Fibroblast of gingiva (primary cell): ENCODE measurements at regions not wholly inside any gene's neighbourhood (a gene's known extent, or its start where the extent isn't known, plus 50 kb on each side); places are given as distances from the start of the nearest gene placed in this dataset.

Source experiments
- DNase-seq: peaks from one replicate; pipeline ENCODE4 v3.0.0-alpha.2; 2011; ENCODE audit warnings: low read depth

- DNase-seq, result no peak
Measured at GRCh38 chr9:89723469-89724100, 118.8 kb downstream of the GADD45G start.

DNA sequence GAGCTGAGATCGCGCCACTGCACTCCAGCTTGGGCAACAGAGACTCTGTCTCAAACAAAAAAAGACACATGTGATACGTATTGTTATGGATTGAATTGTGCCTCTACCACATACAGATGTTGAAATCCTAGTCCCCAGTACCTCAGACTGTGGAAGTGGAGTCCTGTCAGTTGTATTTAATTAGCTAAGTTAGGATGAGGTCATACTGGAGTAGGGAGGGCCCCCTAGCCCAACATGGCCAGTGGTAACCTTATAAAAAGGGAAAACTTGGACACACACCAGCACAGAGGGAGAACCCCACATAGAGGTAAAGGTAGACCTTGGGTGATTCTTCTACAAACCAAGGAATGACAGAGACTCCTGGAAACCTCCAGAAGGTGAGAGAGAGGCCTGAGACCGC is 119.8 kb downstream of the GADD45G start:
- DNase-seq, result no peak

GRCh38 chr9:89725271-89725670 is 120.5 kb downstream of the GADD45G start:
- DNase-seq, result no peak

DNA sequence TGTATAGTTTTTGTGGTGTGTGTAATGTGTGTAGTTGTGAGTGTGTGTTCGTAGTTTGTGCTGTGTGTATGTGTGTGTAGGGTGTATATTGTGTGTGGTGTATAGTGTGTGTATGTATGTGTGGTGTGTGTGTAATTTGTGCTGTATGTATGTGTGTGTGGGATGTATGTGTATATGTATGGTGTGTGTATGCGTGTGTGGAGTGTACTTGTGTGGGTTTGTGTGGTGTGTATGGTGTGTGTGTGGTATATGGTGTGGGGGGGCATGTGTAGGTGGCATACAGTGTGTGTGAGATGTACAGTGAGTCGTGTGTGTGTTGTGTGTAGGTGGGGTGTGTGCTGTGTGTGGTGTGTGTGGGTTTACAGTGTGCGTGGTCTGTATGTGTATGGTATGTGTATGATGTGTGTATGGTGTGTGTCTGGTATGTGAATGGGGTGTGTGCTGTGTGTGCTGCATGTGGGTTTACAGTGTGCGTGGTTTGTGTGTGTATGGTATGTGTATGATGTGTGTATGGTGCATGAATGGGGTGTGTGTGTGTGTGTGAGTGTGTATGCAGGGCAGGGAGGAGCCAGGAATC is 125.2 kb downstream of the GADD45G start:
- no peak for DNase-seq

DNA sequence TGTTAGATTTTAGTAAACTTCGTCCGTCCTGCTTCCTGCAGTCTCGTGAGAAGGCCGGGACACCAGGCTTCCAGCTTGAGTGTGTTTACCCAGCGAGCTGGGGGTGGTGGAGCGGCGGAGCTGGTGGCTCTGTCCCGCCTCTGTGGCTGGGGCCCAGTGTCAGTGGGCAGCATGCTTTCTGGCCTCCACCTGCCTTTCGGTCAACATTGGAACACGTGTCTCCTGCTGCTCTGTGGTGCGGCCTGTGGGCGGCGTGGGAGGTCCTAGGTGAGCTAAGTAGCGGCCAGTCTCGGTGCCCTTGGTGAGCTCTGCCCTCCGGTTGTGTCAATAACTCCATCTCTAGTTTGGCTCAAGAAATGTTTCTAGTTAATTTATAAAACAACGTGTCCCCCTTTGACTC is 125.9 kb downstream of the GADD45G start:
- DNase-seq, result no peak

DNA sequence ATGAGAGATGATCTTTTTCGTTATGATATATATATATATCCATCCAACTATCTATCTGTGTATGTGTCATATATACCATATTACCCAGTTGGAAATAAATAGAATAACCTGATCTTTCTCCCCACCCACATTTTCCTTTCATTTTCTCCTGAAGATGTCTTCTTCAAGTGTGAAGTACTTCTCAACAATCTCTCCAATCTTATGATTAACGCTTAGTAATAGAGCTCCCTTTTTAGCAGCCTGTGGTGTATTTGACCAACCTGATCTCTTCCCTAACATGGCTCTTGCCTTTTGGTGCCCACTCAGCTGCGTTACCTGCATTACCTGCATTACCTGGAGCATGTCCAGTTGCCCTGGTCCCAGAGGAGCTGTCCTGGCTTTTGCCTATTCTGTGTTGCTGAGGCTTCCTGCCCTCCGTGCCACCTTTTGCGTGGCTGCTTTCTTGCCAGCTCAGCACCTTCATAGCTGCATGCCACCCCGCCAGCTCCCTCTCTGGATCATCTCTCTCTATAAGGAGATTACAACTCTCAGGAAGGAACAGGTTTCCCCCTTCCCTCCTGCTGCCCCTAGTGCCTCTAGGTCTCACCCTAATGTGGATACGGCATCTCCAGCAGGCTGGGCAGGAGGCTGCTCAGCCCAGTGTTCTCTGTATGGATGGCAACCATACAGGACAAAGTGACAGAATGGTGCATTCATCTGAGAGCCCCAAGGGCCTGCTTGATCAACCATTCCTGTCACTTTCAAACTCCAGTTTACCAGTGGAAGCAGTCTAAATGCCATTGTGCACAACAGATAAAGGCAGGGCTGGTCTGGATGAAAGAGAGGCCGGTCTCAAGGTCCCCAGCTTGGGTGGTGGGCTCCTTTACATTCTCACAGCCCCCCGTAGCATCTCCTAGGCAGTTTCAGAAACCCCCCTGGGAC is 126.7 kb downstream of the GADD45G start:
- no peak for DNase-seq

DNA sequence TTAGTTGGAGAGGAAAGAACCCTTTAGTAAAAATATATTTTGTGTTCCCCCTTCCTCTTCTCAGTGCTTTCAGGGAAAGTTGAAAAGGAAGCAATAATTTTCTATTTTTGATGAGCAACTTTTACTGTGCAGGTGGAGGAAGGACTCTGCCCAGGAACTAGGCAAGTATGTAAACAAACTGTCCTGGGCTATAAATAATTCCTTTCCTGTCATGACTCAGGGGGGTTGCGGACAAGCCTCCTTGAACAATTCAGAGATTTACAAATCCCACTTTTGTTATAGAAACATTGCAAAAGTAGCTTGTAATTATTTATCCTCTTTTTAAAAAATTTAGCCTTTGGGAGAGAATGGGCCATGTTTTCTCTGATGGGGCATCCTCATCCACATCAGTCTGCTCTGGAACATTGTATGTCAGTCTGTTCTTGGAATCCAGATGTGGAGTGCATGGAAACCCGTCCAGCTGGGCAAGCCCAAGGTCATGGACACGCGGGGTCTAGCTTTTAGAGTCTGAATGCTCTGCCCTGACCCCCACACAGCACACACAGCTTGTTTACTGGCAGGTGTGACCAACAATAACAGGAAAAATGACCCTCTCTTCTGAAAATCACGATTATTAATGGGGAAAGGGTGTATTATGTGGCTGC is 127.6 kb downstream of the GADD45G start:
- no peak for DNase-seq

DNA sequence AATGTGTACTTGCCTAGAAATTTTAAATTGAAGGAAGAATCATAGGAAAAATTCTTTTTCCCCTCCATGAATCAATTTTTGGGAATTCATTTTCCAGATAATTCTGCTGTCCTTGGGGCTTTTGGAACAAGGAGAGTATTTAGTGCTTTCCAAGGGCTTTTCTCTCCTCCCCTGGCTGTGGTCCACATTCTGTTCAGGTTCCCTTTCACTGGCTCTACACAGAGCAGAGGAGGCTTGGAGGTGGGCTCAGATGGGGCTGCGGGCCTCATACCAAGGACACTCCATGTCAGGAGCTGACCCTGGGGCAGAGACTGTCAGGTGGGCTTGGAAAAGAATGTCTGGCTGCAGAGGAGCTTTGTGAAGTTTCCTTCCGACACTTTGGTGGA is 128.1 kb downstream of the GADD45G start:
- no peak for DNase-seq

DNA sequence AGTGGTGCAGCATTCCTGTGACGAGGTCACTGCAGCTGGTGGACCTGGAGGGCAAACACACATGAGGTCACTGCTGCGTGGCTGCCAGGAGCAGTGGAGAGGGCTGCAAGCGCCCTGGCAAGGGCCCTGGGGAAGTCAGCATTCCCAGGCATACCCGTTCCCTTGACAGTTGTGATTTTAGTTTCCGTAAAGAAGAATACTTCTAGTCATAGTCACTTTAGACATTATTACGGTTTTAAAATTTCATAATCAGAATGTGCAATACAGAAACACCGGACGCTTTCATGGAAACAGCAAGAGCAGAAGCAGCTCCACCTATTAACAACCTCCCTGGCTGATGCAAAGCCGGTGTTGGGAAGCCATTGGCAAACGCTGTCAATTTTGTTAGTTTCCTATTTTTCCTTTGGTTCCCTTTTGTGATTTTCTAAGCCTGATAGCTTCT is 129.8 kb downstream of the GADD45G start:
- no peak for DNase-seq

DNA sequence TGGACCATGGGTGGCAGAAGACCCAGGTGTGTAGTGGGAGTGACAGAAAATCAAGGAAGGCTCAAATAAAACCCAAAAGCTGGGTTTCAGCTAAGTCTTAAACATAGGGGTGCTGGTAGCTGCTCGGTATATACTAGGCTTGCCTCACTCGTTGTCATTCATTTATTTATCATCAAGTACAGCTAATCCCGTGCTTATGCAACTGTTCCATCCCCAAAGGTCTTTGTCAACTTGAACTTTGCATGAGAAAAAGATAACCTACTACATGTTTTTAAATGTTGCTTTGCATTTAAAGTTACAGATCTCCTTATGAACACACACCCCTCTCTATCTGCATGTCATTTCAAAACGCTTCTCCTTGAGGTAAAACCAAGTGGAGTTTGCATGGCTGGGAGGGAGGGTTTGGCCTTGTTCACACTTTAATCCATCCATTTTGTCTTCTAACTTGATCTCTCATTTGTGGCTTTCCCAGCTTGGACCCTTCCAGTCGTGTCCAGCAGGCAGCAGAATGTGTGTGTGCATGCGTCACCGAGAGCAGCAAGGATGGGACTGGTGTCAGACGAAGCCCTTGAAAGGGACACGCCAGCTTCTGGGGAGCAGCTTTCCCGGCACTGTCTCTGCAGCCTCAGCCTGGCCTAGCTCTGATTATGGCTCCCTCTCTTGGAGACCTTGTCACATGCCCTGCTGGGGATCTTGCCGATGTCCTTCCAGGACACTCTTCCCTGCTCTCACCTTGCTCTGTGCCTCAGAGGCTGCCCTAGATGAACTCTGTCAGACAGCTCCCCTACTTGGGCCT is 133.5 kb downstream of the GADD45G start:
- no peak for DNase-seq

DNA sequence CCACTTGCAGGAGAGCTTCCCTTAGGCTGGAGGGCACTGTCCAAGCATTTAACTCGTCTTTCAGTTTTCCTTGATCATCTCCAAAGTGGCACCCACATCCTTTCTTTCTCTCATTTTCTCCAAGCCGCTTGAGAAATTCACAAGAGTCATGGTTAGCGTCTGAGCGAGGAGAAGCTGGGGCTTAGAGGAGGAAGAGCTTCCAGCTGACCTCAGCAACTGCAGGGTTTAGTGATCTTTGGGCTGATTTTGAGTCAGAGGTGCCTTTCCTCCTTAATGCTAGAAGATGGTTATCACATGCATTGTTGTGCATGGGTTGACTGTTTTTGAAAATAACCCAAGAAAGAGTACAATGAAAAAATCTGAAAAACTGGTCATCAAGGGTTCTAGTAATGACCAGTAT is 134.7 kb downstream of the GADD45G start:
- no peak for DNase-seq

DNA sequence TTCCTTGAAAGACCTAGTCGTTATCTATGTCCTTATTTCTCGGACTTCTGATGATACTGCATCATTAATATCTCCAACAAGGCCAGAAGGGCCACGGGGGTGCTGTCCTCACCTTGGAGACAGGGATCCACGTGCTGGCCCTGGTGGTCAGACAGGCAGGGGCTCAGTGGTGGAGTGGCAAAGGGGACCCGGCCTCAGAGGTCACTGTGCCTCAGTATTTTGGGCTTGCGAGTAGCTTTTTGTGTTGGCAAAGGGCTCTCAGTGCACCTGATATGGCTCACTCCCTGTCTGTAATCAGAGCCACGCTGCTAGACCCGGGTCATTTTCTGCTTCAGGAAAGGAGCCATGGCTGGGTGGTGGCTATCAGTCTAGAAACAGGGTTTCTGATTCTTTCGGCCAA is 135.1 kb downstream of the GADD45G start:
- no peak for DNase-seq

DNA sequence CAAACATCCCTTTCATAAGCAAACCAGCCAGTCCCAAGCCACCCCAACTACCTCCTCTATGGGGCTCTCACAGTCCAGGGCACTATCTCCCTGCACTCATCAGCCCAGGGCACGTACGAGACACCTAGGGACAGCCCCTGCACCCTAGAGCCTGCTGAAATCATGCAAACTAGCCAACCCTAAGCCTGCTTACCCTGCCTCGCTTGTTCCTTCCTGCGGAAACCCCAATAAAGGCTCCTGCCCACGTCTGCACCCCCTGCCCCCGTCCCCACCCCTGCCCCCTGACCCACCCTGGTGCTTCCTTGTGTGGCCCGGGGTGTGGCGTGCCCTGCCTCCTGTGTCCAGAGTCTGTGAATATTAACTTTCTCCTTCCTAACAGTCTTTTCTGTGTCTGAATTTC is 135.9 kb downstream of the GADD45G start:
- no peak for DNase-seq

DNA sequence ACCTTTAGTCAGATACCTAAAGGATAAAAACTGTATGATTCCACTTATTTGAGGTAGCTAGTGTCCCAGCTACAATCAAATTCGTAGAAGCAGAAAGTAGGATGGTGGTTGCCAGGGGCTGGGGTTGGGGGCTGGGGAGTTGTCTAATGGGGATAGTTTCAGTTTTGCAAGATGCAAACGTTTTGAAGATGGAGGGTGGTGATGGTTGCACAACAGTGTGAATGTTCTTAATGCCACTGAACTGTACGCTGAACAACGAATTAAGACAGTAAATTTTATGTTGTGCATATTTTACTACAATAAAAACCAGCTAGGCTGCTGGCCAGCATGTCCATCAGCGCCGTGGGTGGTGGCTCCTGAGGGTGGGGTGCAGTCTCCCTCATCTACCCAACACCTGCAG is 137.8 kb downstream of the GADD45G start:
- no peak for DNase-seq

DNA sequence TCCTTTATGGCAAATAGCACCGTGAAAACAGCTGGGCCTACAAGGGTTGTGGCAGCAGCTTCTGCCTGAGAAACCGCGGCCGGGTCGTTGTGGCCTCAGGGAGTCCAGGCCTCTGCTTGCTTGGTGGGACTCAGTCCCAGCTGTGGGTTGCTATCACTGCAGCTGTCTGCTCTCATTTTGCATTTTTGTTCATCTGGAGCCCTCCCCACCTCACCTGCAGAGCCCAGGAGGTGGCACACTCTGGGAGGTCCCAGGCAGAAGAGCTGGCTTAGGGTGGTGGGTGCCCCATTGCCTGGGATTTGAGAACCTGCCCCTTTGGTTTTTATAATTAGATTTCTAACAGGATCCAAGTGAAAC is 138.4 kb downstream of the GADD45G start:
- no peak for DNase-seq

DNA sequence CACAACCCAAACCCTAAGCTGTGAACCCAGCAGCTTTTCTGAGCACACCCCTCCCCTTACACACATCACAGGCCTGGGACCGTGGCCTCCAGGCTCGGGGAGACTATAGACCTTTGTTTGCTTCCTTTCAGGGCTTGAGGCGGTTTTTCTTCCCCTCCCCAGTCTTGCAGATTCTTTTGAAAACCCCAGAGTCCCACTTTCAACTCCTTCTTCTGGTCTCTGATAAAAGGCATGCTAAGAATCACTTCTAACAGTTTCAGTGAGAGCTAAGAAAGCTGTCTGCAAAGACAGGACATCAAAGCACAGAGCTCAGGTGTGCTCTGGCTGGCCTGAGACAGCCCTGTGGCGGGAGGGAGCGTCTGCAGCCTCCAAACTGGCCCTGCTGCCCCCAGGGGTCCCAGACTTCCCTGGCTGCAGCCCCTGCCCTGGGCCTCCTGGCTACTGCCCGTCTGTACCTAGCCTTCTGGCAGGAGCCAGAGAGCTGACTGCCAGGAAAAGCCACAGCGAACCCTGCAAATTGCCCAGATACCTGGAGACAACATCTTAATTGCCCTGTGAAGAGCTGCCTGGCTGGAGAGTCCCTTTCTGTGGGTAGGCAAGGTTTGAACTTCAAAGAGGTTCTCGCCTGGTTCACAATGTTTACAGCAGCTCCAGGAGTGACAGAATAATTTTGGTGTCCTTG is 138.9 kb downstream of the GADD45G start:
- no peak for DNase-seq

- no peak for DNase-seq
Measured at GRCh38 chr9:89744255-89744648, 139.4 kb downstream of the GADD45G start.

DNA sequence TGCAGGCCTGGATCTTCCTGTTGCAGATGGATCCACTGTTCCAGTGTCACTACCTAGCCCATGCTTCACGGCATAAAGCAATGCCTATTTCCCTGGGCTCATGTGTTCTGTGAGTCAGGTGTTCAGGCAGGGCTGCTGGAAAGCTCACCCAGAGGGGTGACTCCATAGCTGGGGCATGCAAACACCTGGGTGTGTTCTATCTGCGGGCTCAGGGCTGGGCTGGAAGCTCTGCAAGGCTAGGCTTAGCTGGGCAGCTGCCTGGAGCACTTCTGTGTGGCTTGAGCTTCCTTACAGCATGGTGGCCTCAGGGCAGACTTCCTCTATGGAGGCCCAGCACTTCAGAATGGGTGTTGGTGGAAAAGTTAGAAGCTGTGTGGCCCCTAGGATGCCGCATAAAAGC is 139.9 kb downstream of the GADD45G start:
- DNase-seq, result no peak

GRCh38 chr9:89745601-89746376 is 141.0 kb downstream of the GADD45G start:
- DNase-seq, result no peak

- no peak for DNase-seq
Measured at GRCh38 chr9:89746385-89747116, 141.7 kb downstream of the GADD45G start.
